Amygdala (tissue), 56 donors: ENCODE measurements at regions not wholly inside any gene's neighbourhood (a gene's known extent, or its start where the extent isn't known, plus 50 kb on each side); places are given as distances from the start of the nearest gene placed in this dataset.

Source experiments
- DNase-seq, 56 donors: peaks; one replicate each; lab custom pipeline; 2025; lab: John Stamatoyannopoulos, UW

- DNase-seq = no peak
Observed at GRCh38 chr5:135724617-135725016, 109.8 kb upstream of the SLC25A48 start.

- no peak for DNase-seq
Observed at GRCh38 chr5:135723491-135723890, 111.0 kb upstream of the SLC25A48 start.

GRCh38 chr5:135721548-135722090 is 112.8 kb upstream of the SLC25A48 start:
- DNase-seq = no peak

- no peak for DNase-seq
Observed at GRCh38 chr5:135720191-135720590, 114.3 kb upstream of the SLC25A48 start.

- no peak for DNase-seq
Observed at GRCh38 chr5:135719428-135720063, 114.9 kb upstream of the SLC25A48 start.

- no peak for DNase-seq
Observed at GRCh38 chr5:135718651-135719050, 115.8 kb upstream of the SLC25A48 start.

- DNase-seq = no peak
Observed at GRCh38 chr5:135718151-135718550, 116.3 kb upstream of the SLC25A48 start.

- DNase-seq = no peak
Observed at GRCh38 chr5:135715267-135716055, 119.0 kb upstream of the SLC25A48 start.

GRCh38 chr5:135714126-135714894 is 120.2 kb upstream of the SLC25A48 start:
- no peak for DNase-seq

GRCh38 chr5:135713161-135713915 is 121.1 kb upstream of the SLC25A48 start:
- DNase-seq = no peak

- DNase-seq = no peak
Observed at GRCh38 chr5:135711911-135712310, 122.6 kb upstream of the SLC25A48 start.

- no peak for DNase-seq
Observed at GRCh38 chr5:135710045-135710675, 124.3 kb upstream of the SLC25A48 start.

GRCh38 chr5:135709208-135709575 is 125.3 kb upstream of the SLC25A48 start:
- no peak for DNase-seq

- DNase-seq = no peak
Observed at GRCh38 chr5:135708481-135709207, 125.8 kb upstream of the SLC25A48 start.

GRCh38 chr5:135707302-135707701 is 127.2 kb upstream of the SLC25A48 start:
- no peak for DNase-seq

- no peak for DNase-seq
Observed at GRCh38 chr5:135706893-135707292, 127.6 kb upstream of the SLC25A48 start.

GRCh38 chr5:135706474-135706873 is 127.7 kb upstream of the CXCL14 start:
- no peak for DNase-seq

- DNase-seq = no peak
Observed at GRCh38 chr5:135705941-135706466, 127.2 kb upstream of the CXCL14 start.

GRCh38 chr5:135705141-135705631 is 126.4 kb upstream of the CXCL14 start:
- DNase-seq = no peak
